D721Med (cell line): ENCODE measurements at regions not wholly inside any gene's neighbourhood (a gene's known extent, or its start where the extent isn't known, plus 50 kb on each side); places are given as distances from the start of the nearest gene placed in this dataset.

Experiments
- DNase-seq: peaks from one replicate; pipeline ENCODE4 v3.0.0; 2011; ENCODE audit warnings: low spot score; ENCODE audit not compliant: insufficient read length
- FAIRE-seq: peaks from 2 replicates; lab custom pipeline; 2011; peaks lifted over from hg19 to GRCh38; lab: Jason Lieb, UNC
- CTCF ChIP-seq: IDR thresholded peaks from 2 replicates; pipeline ENCODE4 v1.5.1; 2012; ENCODE audit warnings: mild to moderate bottlenecking, control low read depth; ENCODE audit not compliant: insufficient read depth; ENCODE audit errors: missing control alignments

GRCh38 chr10:107341281-107341680, 176.8 kb upstream of the SORCS1 start:
- no peak for DNase-seq
- no peak for FAIRE-seq
- no peak for TF ChIP-seq CTCF

GRCh38 chr10:107340326-107340725, 175.8 kb upstream of the SORCS1 start:
- no peak for TF ChIP-seq CTCF
- DNase-seq (no peak), FAIRE-seq (no peak)

GRCh38 chr10:107336061-107336460, 171.6 kb upstream of the SORCS1 start:
- FAIRE-seq = no peak
- TF ChIP-seq CTCF = no peak

GRCh38 chr10:107317592-107317991, 153.1 kb upstream of the SORCS1 start:
- DNase-seq (no peak), FAIRE-seq (no peak)
- no peak for TF ChIP-seq CTCF

More at GRCh38 chr10:107336061-107336460, 171.6 kb upstream of the SORCS1 start:
- no peak for DNase-seq

GRCh38 chr10:107303203-107303602, 138.7 kb upstream of the SORCS1 start:
- no peak for DNase-seq
- no peak for FAIRE-seq
- no peak for TF ChIP-seq CTCF

- TF ChIP-seq CTCF = no peak
- DNase-seq = no peak
- FAIRE-seq = no peak
These were observed 135.1 kb upstream of the SORCS1 start for GRCh38 chr10:107299606-107300005.

GRCh38 chr10:107284187-107284586, 119.7 kb upstream of the SORCS1 start:
- TF ChIP-seq CTCF = no peak
- DNase-seq = no peak
- no peak for FAIRE-seq
